Gastrocnemius medialis (tissue), 4 donors: ENCODE measurements at regions not wholly inside any gene's neighbourhood (a gene's known extent, or its start where the extent isn't known, plus 50 kb on each side); places are given as distances from the start of the nearest gene placed in this dataset.
"Not testable (repeated sequence)": the region's sequence is repeated elsewhere in the genome, so short reads cannot be mapped to it uniquely, and the experiment has no call there.

Source experiments
- ATAC-seq, 2 donors: fragments of 150-250 bp; one replicate each; pipeline ENCODE4 v1.9.1; 2016
- DNase-seq, 2 donors: peaks; one replicate each; pipeline ENCODE4 v3.0.0-alpha.2; 2019
- H3K27ac ChIP-seq, 4 donors: fragments of 200-600 bp; sonication (generic); 1 replicate in 1 of 4; 2 replicates in 3 of 4; pipeline ENCODE4 v1.5.1; 2016 to 2018; ENCODE audit warnings: mild to moderate bottlenecking in 2 of 4, moderate library complexity in 1 of 4
- H3K27me3 ChIP-seq, 3 donors: fragments of 200-600 bp; sonication (generic) in 2 of 3; 1 replicate in 1 of 3; 2 replicates in 2 of 3; pipeline versions ENCODE4 v1.5.1 to v1.6.0; 2016 to 2019; ENCODE audit warnings: mild to moderate bottlenecking in 1 of 3, moderate library complexity in 1 of 3
- H3K36me3 ChIP-seq, 2 donors: fragments of 200-600 bp; sonication (generic) in 1 of 2; one replicate each; pipeline ENCODE4 v1.5.1; 2017 to 2018
- H3K4me1 ChIP-seq, 2 donors: fragments of 200-600 bp; sonication (generic) in 1 of 2; one replicate each; pipeline ENCODE4 v1.5.1; 2016 to 2017; ENCODE audit warnings: mild to moderate bottlenecking in 2 of 2
- H3K4me3 ChIP-seq, 4 donors: fragments of 200-600 bp; sonication (generic) in 3 of 4; 1 replicate in 1 of 4; 2 replicates in 3 of 4; pipeline ENCODE4 v1.5.1; 2016 to 2019; ENCODE audit warnings: mild to moderate bottlenecking in 2 of 4
- H3K9me3 ChIP-seq, 3 donors: fragments of 200-600 bp; sonication (generic) in 2 of 3; 1 replicate in 1 of 3; 2 replicates in 2 of 3; pipeline ENCODE4 v1.5.1; 2016 to 2019
- CTCF ChIP-seq, 5 experiments: fragments of 450-650 bp in 3 of 5; fragments of 200-600 bp in 2 of 5; sonication (generic) in 2 of 5; IDR thresholded peaks in 4 of 5; conservative IDR thresholded peaks in 1 of 5; 1 replicate in 4 of 5; 2 replicates in 1 of 5; pipeline ENCODE4 v1.5.1; 2016 to 2019; ENCODE audit warnings: antibody characterized with exemption in 5 of 5, mild to moderate bottlenecking in 3 of 5, moderate library complexity in 3 of 5
- in situ Hi-C, 4 donors: fragments of 200-750 bp; cut with MboI; loops; one replicate each; pipeline versions ENCODE4 v1.15.0 to v1.8.0; 2017; ENCODE audit warnings: low sequenced_read_pairs in 4 of 4
- intact Hi-C: fragments of 100-400 bp; cut with DNase I; formaldehyde crosslinking; loops from one replicate; pipeline ENCODE4 v1.15.1; 2023; ENCODE audit warnings: low total_unique reads

DNA sequence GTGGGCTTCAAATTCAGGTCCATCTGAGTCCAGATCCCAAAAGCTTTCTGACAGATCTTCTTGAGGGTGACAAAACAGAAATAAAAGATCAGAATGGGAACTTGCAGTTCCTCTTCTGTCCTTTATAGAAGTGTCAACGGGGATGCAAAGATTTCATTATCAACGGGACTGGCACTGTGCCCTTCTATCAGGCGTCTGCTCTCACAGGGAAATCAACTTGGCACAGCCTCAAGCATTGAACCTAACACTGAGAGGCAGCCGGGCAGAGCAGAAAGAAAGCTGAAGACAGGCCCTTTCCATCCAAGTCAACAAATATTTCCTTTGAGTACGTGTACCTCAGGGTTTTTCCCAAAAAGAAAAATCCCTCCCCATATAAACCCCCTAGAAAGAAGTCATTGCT lies 136.4 kb upstream of the RRN3 start:
- H3K27me3 ChIP-seq, DNase-seq, H3K9me3 ChIP-seq, H3K4me3 ChIP-seq, H3K36me3 ChIP-seq, intact Hi-C loops, in situ Hi-C loops, ATAC-seq, H3K27ac ChIP-seq, H3K4me1 ChIP-seq: not testable (repeated sequence)

DNA sequence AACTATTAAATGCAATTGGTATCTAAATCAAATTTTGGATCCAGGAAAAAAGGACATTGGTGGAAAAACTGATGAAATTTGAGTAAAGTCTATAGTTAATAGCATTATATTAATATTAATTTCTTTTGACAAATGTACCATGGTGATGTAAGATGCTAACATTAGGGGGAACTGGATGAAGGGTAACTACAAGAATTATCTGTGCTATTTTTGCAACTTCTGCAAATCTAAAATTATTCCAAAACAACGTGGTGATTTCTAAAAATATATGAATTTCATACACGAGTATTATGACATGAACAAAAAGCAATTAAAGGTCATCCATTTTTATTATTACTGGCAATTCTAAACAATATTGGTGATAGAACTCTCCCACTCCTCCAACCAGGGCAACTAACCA lies 135.6 kb upstream of the RRN3 start:
- H3K27me3 ChIP-seq, H3K9me3 ChIP-seq, DNase-seq, H3K27ac ChIP-seq, ATAC-seq, in situ Hi-C loops, H3K4me3 ChIP-seq, H3K36me3 ChIP-seq, intact Hi-C loops, H3K4me1 ChIP-seq: not testable (repeated sequence)

GRCh38 chr16:15224651-15225050 lies 130.6 kb upstream of the RRN3 start:
- H3K27ac ChIP-seq, H3K27me3 ChIP-seq, ATAC-seq, H3K36me3 ChIP-seq, intact Hi-C loops, H3K9me3 ChIP-seq, DNase-seq, in situ Hi-C loops, H3K4me3 ChIP-seq, H3K4me1 ChIP-seq: not testable (repeated sequence)

DNA sequence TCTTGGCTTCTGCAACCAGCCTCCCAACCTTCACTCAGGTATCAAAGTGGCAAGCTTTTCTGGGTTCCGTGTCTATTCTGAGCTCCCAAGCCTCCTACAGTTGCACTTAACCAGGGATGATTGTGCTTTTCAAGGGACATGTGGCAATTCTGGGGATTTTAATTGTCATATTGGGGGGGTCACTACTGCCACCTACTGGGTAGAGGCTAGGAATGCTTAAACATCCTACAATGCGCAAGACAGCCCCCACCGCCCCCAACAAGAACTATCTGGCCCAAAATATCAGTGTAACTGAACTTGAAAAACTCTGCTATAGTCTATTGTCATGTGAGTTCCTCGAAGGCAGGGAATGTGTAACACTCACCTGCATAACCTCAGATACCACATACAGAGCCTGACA lies 129.3 kb upstream of the RRN3 start:
- intact Hi-C loops, H3K9me3 ChIP-seq, in situ Hi-C loops, DNase-seq, H3K27ac ChIP-seq, H3K36me3 ChIP-seq, H3K27me3 ChIP-seq, H3K4me1 ChIP-seq, H3K4me3 ChIP-seq: not testable (repeated sequence)
- ATAC-seq, result peak in 1 of 2 donors; percentile 18

DNA sequence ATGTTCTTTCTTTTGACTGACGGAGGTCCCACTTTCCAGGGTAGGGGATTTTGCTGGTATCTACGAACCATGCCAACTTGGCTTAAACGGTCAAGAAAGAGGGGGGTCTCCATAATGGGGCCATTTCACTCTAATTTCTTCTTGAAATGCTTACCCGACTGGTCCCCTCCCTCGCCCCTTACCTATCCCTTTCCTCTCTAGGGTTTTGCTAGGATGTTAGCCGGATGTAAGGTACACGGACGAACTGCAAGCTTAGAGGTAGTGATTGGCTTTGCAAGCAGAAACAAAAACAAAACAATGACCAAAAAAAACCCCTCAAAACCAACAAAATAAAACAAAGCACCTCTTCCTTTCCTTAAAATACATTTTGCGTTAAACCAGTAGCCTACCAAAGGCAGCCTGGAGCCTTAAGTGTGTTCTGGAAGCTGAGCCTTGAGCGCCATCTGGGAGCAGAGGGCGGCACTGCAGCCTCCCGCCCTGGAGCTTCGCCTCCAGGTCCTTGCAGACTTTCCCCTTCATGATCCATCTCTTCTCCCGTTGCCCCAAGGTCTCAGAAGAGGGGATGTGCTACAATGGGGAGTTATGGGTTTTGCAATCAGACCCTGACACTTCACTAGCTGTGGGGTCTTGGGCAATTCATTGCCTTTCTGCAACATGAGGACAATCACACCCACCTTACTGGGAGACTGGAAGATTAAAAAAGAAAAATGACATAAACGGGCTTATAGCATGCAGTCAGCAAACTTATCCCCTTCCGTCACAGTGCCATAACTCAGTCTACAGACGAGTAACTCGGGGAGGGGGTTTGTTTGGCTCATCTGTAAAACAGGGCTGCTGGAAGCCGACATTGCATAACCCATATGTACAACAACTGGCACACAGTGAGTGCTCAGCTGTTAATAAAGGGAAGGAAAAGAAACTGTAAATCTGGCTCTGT lies 125.9 kb upstream of the RRN3 start:
- DNase-seq, H3K27ac ChIP-seq, in situ Hi-C loops, H3K36me3 ChIP-seq, H3K9me3 ChIP-seq, H3K27me3 ChIP-seq, H3K4me1 ChIP-seq, H3K4me3 ChIP-seq, intact Hi-C loops: not testable (repeated sequence)
- TF ChIP-seq CTCF (IDR thresholded peaks at IDR 0.05 in 4 of 5, conservative IDR thresholded peaks at IDR 0.05 in 1 of 5), result peak; percentile 17 to 82 (median 61)
- ATAC-seq, result peak; percentile 87 to 88

GRCh38 chr16:15218856-15219500 lies 124.9 kb upstream of the RRN3 start:
- H3K27me3 ChIP-seq, in situ Hi-C loops, DNase-seq, intact Hi-C loops, H3K27ac ChIP-seq, H3K36me3 ChIP-seq, H3K4me3 ChIP-seq, H3K4me1 ChIP-seq, H3K9me3 ChIP-seq: not testable (repeated sequence)
- peak in 1 of 2 donors; percentile 21 for ATAC-seq

GRCh38 chr16:15207202-15207981 lies 113.3 kb upstream of the RRN3 start:
- DNase-seq (peak in 1 of 2 donors; percentile 42), ATAC-seq (peak; percentile 76 to 84)
- H3K9me3 ChIP-seq, H3K4me1 ChIP-seq, in situ Hi-C loops, intact Hi-C loops, H3K27me3 ChIP-seq, H3K36me3 ChIP-seq, H3K4me3 ChIP-seq: not testable (repeated sequence)
- H3K27ac ChIP-seq, result peak overlapping the region in 1 of 4 donors; percentile 52

DNA sequence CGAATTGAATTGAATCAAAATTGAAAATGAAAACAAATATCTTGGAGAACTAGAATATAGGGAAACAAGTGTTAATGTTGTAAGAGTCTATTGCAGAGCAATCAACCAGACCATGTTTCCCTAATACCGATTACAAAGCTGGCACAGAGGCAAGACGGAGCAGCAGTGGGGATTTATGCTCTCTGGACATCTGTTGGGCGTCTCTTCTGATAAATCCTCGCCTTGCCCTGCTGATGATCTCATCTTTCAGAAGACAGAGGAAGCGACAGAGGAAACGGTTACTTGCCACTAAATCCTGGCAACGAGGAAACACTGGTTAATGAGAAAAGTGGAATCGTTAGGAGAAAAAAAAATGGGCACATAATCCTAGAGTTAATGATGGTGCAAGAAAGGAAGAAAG lies 112.4 kb upstream of the RRN3 start:
- H3K4me1 ChIP-seq, H3K9me3 ChIP-seq, ATAC-seq, H3K27me3 ChIP-seq, H3K36me3 ChIP-seq, intact Hi-C loops, in situ Hi-C loops, H3K4me3 ChIP-seq, DNase-seq: not testable (repeated sequence)
- peak overlapping the region in 1 of 4 donors; percentile 13 for H3K27ac ChIP-seq

DNA sequence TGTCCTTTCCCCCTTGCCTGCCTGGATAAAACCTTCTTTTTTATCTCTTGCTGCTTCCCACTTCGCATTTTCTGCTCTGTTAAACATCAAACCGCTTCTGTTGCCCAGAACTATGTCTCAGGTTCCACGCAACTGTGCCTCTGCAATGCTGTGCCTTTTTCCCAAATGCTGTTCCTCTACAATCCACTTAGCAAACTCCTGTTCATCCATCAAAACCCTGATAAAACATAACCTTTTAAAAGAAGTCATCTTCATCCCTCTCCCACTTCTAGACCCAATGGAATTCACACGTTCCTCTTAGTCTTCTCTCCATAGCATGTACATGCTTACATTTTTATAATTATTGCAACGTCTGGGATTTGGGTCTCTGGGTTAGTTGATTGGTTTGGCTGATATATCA lies 111.9 kb upstream of the RRN3 start:
- H3K4me1 ChIP-seq, DNase-seq, intact Hi-C loops, H3K36me3 ChIP-seq, H3K9me3 ChIP-seq, H3K4me3 ChIP-seq, in situ Hi-C loops, H3K27me3 ChIP-seq, H3K27ac ChIP-seq, ATAC-seq: not testable (repeated sequence)

DNA sequence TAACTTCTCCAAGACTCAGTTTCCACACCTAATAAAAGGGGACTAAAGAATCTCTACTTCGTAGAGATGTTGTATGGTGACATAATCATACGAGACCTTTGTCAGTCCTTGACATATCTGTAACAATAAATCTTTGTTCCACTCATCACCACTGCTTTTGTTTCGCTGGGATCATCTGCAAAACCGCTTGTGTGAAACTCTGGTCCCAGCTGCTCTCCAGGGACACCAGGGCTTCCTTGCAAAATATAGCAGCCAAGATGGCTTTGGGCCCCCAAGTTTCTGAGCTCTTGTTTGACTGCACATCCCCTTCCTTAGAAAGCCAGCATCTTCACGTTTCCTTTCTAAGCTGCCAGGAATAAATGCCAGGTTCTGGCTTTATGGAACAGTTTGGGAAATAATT lies 110.5 kb upstream of the RRN3 start:
- ATAC-seq, in situ Hi-C loops, H3K4me1 ChIP-seq: not testable (repeated sequence)

More for the DNA sequence above, 110.5 kb upstream of the RRN3 start:
- H3K36me3 ChIP-seq, DNase-seq, H3K27ac ChIP-seq, H3K27me3 ChIP-seq, intact Hi-C loops, H3K4me3 ChIP-seq, H3K9me3 ChIP-seq: not testable (repeated sequence)
